DMS153 treated with DMSO at 0.1 percent for 48 hours (cell line): ENCODE measurements at regions not wholly inside any gene's neighbourhood (a gene's known extent, or its start where the extent isn't known, plus 50 kb on each side); places are given as distances from the start of the nearest gene placed in this dataset.
A peak's percentile ranks its signal among the peaks of the same experiment; 100 is the strongest.

ENCODE experiments used
- DNase-seq: peaks from one replicate; lab custom pipeline; 2025; ENCODE audit not compliant: unreplicated experiment; lab: John Stamatoyannopoulos, UW

DNA sequence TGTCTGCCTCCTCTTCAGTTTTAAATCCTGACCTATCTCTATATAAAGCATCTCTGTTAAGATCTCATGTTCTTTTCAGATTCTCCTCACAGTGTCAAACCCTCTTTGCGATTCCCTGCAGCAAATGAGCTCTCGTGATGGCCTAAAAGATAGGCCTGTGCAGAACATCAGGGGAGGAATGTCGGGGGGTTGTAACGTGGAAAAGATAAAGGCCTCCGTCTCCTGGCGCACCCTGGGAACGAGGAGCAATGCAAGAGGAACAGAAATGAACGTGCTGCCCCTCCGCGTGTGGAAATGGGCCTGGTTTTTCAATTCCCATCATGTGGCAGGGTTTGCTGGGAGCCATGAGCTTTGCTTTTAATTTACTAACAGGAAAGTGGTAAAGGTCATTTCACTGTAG lies 285.0 kb upstream of the TPM1 start:
- DNase-seq = no peak

DNA sequence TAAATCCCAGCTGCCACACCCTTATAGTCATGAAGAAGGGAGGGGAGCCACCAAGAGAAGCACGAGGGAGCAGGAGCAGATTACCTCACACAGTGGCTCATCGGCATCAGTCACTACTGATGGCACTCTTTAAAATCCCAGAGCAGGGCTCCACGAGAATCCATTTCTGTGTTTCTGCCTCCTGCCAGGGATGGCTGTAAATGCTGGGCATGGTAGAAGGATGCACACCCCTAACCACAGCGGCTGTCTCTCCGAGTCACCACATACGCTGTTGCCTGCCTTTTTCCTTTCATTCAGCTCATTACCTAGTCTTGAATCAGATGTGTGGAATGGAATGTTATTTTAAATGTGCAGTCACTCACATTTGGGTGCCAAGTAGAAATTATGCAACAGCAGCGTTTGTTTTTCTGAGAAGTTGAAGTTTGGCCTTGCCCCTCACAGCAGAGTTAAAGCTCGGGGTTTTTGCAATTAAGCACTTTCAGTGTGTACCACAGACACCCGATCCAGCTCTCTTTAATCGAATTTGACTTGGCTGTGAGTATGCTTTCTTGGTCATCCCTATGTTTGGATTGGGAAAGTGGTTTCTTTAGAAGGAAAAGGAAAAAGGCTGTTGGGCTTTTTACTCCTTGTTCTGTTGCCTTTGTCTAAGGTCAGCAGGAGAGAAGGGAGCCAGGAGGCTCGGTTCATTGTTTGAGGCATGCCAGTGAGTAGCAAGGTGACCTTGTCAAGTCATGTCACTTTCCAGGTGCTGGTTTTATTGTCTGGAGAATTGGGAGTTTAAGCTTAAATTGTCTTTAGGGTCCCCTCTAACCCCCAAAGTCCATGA lies 284.2 kb upstream of the TPM1 start:
- no peak for DNase-seq

GRCh38 chr15:62758952-62759349 lies 283.6 kb upstream of the TPM1 start:
- DNase-seq = no peak

DNA sequence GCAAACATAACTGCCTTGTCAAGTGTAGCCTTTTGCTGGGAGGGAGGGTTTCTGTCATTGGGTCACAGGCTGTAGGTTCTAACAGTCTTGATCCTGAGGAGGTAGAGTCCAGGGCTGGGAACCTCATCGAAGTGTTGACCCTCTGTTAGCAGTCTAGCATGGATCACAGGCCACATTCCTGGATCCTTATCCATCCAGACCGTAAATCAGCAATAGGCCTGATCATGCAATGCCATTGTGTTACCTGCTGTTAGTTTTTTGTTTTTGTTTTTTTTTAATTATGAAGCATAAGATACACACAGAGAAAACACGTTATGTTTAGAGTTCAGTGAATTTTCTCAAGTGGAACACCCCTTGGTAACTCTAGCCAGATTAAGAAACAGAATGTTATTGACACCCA lies 282.0 kb upstream of the TPM1 start:
- DNase-seq = no peak

GRCh38 chr15:62765916-62766315 lies 276.6 kb upstream of the TPM1 start:
- no peak for DNase-seq

DNA sequence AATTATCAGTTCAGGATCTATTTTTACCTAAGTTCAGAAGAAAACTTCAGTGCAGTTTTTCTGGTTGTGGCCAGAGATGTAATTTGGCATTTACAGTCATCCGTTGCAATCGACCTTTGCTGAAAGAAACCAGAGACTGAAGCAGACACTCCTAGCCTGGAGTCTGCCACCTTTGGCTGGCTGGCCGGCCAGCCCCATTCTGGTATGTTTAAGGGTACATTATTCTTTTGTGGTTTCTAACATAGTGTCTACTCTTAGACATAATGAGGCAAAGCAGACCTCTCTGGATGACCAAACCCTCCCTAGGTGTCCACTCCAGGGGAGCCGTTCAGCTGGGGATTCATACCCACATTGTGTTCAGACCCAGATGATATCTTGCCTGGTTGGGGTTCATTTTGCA lies 275.9 kb upstream of the TPM1 start:
- DNase-seq = no peak

GRCh38 chr15:62769604-62770003 lies 272.9 kb upstream of the TPM1 start:
- no peak for DNase-seq

GRCh38 chr15:62770111-62770660 lies 272.4 kb upstream of the TPM1 start:
- DNase-seq = no peak

DNA sequence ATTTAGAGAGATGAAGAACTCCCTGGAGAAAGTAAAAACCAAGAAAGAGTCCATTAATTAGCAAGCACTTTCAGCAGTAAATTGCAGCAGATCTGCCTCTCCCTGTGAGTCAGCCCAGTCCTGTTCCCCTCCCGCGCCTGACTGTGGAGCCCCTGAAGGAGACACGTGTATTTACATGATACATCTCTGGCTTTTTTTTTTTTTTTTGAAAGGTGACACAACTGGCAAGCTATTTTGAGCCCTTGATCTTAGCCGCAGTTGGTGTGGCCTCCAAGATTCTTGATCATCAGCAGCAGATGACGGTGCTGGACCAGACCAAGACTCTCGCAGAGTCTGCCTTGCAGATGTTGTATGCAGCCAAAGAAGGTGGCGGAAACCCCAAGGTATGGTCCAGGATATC lies 271.8 kb upstream of the TPM1 start:
- DNase-seq = no peak

GRCh38 chr15:62771234-62771633 lies 271.3 kb upstream of the TPM1 start:
- DNase-seq = no peak

DNA sequence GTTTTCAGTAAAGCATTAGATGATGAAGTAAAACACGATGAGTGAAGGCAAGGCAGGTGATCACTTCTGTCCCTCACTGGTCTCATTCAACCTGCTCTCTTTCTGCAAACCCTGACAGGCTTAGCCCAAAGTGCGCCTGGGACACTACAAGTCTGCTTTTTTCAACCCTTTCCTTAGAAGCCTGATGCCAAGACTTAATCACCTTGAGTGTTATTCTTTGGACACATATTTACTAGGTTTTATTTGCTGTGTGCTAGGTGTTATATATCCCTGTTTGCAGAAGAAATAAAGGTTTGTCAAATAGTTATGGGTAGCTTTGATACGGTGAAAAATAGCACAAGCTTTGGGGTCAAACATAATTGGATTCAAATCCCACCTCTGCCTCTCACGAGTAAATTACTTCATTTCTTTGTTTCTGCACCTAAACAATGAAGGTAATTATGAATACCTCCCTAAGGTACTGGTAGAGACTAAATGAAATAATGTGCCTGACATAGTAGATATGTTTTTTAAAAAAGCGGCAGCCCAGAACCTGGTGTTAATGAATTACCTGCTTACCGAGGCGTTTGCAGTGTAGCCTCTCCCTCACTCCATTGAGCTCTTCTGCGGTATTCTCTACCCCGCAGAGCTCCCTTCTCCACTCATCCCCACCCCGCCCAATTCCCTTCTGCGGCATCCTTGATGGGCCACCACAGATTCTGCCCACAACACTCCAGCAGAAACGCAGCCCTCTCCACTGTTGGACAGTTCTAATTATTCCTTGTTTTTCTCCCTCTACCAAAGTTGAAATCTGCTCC lies 269.0 kb upstream of the TPM1 start:
- DNase-seq = no peak

GRCh38 chr15:62775932-62776331 lies 266.6 kb upstream of the TPM1 start:
- DNase-seq = no peak

- DNase-seq = no peak
These were observed 264.9 kb upstream of the TPM1 start for GRCh38 chr15:62777671-62778070.

DNA sequence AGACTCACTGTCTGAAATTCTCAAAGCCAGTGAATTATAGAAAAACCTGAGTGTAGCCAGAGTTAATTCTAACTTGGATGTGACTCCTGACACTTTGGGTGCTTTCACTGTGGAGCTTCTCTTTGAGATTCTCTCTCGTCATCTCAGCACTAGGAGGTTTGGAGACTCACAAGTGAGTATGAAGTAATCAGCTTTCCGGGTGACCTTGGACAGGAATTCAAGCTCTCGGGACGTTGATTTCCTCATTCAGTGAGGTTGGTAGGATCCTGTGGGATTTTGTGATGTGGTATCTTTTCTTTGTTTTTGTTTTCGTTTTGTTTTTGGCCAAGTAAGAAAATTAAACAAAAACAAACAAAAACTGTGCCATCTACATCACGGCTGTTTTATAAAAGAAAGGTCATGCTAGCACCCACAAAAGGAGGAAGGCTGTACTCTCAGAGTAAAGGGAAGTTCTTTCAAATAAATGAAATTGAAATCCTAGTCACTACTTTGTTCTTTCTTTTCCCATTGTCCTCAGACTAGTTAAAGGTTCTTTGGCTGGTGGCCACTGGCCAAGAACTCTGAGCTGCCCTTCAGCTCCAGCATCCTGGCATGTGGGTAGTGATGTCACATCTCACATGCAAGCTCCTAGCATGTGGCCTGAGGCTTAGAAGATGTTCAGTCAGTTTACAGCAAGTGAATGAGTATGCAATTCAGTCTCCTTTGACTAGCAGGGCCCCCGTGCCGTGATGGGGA lies 263.3 kb upstream of the TPM1 start:
- no peak for DNase-seq

- DNase-seq = no peak
These were observed 262.6 kb upstream of the TPM1 start for GRCh38 chr15:62779899-62780298.

DNA sequence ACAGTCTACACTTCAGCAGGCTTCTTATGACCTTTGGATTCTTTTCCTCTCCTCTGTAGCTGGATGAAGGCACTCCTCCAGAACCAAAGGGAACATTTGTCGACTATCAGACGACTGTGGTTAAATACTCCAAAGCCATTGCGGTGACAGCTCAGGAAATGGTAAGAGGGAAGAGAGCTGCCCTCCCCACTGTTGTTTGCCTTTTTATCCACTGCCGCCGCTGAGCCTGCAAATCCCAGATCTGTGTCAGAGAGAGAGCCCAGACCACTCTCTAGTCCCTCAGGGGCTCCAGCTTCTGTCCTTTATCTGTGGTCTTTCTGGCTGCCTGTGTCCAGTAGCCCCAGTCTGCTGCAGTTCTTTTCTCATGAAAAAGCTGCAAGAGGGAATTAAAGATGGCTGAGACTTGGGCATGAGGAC lies 261.5 kb upstream of the TPM1 start:
- DNase-seq = no peak

- DNase-seq = peak; percentile 1
These were observed 260.3 kb upstream of the TPM1 start for GRCh38 chr15:62782071-62782841.

DNA sequence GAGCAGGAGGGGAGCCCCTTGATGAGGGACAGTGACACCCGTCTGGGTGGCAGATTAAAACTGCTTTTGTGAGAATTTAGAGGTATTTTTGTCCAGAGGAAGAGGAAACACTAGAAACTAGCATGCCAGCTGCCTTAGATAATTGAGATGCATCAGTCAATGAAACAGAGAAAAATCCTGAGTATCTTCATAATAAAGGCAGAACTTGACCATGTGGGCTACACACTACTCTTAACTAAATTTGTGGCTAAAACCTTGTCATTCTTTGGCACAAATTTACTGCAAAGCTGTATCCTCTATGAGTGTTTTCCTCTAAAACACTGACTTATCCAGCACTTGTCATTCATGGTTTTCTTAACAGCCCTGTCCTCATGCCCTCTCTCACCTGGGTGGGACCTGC lies 259.7 kb upstream of the TPM1 start:
- no peak for DNase-seq

- no peak for DNase-seq
These were observed 259.1 kb upstream of the TPM1 start for GRCh38 chr15:62783303-62783957.
